ENCODE measurements at regions not wholly inside any gene's neighbourhood (a gene's known extent, or its start where the extent isn't known, plus 50 kb on each side); places are given as distances from the start of the nearest gene placed in this dataset.

DNA sequence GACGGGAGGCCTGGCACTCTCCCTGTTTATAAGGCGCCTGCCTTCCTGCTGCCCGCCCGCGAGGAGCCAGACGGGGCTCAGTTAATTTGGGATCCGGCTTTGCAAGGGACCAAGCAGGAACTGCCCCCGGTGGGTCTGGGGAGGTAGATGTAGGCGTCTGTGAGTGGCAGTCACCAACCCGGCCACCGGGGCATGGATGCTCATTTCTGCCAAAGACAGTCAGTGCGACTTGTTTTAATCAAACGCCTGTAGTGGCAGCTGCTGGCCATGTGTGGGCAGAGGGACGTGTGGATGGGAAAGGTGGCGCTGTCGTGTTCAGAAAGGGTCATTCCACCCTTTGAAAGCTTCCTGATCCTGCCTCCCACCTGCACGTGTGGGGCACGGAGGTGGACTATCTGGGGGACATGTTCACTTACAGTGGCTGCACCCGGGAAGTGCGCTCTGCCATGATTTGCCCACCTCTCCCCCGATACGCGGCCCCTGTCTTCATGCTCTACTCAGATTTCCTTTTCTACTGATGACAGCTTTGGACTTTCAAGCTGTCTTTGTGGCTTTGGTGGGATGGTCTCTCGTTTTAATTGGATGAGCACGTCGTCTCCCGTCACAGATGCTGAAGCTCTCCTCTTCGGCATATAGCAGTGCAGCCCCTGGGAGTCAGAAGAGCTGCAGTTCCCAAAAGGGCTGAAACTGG lies 60.3 kb upstream of the CIBAR2 start:
- H3K4me3 ChIP-seq = peak overlapping the region; percentile 76
- H3K27ac ChIP-seq = no peak overlapping the region
- H3K9ac ChIP-seq (ENCODE audit: insufficient read length) = peak overlapping the region; percentile 37
- no peaks in the 10 kb centered on the region for H3K36me3 ChIP-seq (ENCODE audit: insufficient read depth, low read length)
- no peak for DNase-seq (ENCODE audit: low read depth, low spot score)
- TF ChIP-seq EZH2 (IDR thresholded peaks at IDR 0.05) (no peak), FOXP2 (optimal IDR thresholded peaks at IDR 0.05; ENCODE audit: control extremely low read depth, extremely low read length, insufficient read depth) (no peak), POLR2AphosphoS5 (IDR thresholded peaks at IDR 0.05; ENCODE audit: borderline replicate concordance, low read depth, low read length) (no peak)
- H3K9me3 ChIP-seq (ENCODE audit: low read depth, low read length) = no peaks in the 10 kb centered on the region

DNA sequence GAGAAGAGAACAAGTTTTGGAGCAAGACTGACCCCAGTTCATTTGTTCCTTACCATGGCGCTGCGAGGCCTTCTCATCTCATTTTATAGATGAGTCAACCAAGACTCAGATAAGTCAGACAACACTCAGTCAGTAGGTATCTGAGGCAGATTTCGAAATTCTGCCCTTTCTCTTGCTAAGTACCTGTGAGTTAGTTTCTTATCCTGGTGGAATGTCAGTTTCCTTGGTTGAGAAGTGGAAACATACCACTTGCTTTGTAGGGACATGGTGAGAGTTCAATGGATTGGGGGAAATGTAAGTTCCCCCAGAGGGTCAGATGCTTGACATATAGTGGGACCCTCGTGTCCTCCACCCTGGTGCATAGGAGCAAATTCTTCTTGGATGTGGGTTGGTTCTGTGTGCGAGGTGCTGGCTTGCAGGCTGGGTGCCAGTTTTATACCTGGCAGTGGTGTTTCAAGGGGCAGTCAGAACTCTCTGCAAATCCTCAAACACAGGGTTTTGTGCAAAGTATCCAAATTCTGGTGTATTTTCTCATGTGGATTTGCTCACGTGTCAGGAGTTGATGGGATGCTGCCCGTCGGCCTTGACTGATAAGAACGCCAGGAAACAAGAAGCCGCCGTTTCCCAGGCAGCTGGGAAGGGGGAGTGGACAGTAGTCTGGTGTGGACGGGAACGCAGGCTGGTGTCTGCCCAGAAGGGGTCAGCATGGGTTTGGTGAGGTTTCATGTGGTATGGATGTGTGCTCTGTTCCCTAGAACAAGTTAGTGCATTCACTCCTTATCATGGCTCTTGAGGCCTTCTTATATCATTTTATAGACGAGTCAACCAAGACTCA lies 61.1 kb upstream of the CIBAR2 start:
- Histone ChIP-seq H3K4me3 (peak overlapping the region; percentile 76), H3K36me3 (ENCODE audit: insufficient read depth, low read length) (no peaks in the 10 kb centered on the region), H3K9me3 (ENCODE audit: low read depth, low read length) (no peaks in the 10 kb centered on the region), H3K27ac (0 out of 2 replicates have a peak overlapping the region, but pooled peaks have one; percentile 57), H3K9ac (ENCODE audit: insufficient read length) (no peak overlapping the region)
- DNase-seq (ENCODE audit: low read depth, low spot score) = no peak
- TF ChIP-seq POLR2AphosphoS5 (IDR thresholded peaks at IDR 0.05; ENCODE audit: borderline replicate concordance, low read depth, low read length) (no peak), FOXP2 (optimal IDR thresholded peaks at IDR 0.05; ENCODE audit: control extremely low read depth, extremely low read length, insufficient read depth) (no peak), EZH2 (IDR thresholded peaks at IDR 0.05) (no peak)

DNA sequence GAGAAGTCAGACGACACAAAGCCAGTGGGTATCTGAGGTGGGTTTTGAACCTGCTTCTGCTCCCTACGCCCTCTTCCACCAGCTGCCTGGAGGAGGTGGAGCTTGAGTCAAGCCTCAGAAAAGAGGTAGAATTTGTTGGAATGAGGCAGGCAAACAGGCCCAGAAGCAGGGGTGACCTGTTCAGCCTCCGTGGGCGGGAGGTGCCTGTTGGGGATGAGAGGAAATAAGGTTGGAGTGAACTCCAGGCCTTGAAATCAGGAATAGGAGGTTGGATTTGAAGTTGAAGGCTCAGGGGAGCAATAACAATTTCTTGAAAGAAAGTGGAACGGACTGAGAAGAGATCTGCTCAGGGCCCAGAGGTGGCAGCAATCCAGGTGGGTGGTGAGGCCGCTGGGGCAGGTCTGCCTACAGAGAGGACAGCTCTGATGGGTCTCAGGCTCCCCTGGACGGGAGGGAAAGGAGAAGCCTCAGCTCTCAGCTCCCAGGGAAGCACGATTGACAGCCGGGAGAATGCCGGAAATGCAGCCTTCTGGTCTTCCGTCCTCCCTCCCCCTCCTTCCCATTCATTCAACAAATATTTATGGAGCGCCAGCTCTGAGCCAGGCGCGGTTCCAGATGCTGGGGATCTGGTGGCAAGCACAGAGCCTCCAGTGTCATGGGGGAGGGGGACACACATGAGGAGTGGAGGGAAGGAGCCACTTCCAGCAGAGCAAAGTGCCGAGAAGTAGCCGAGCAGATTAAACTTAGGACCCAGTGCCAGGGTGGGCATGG lies 61.9 kb upstream of the CIBAR2 start:
- Histone ChIP-seq H3K9ac (ENCODE audit: insufficient read length) (no peak overlapping the region), H3K36me3 (ENCODE audit: insufficient read depth, low read length) (no peaks in the 10 kb centered on the region), H3K27ac (peak overlapping the region; percentile 64; the same call in 1 of the 2 replicates), H3K9me3 (ENCODE audit: low read depth, low read length) (no peaks in the 10 kb centered on the region), H3K4me3 (peak overlapping the region; percentile 69)
- no peak for DNase-seq (ENCODE audit: low read depth, low spot score)
- TF ChIP-seq POLR2AphosphoS5 (IDR thresholded peaks at IDR 0.05; ENCODE audit: borderline replicate concordance, low read depth, low read length) (no peak), EZH2 (IDR thresholded peaks at IDR 0.05) (no peak), FOXP2 (optimal IDR thresholded peaks at IDR 0.05; ENCODE audit: control extremely low read depth, extremely low read length, insufficient read depth) (no peak)

GRCh38 chr16:85174871-85175723 lies 62.8 kb upstream of the CIBAR2 start:
- no peak for DNase-seq (ENCODE audit: low read depth, low spot score)
- TF ChIP-seq EZH2 (IDR thresholded peaks at IDR 0.05) (no peak), FOXP2 (optimal IDR thresholded peaks at IDR 0.05; ENCODE audit: control extremely low read depth, extremely low read length, insufficient read depth) (no peak), POLR2AphosphoS5 (IDR thresholded peaks at IDR 0.05; ENCODE audit: borderline replicate concordance, low read depth, low read length) (no peak)
- Histone ChIP-seq H3K9me3 (ENCODE audit: low read depth, low read length) (no peaks in the 10 kb centered on the region), H3K27ac (peak overlapping the region; percentile 64; the same call in 1 of the 2 replicates), H3K9ac (ENCODE audit: insufficient read length) (no peak overlapping the region), H3K4me3 (peak overlapping the region; percentile 69), H3K36me3 (ENCODE audit: insufficient read depth, low read length) (no peaks in the 10 kb centered on the region)

- Histone ChIP-seq H3K9me3 (ENCODE audit: low read depth, low read length) (no peaks in the 10 kb centered on the region), H3K27ac (no peak overlapping the region), H3K4me3 (no peak overlapping the region), H3K9ac (ENCODE audit: insufficient read length) (no peak overlapping the region), H3K36me3 (ENCODE audit: insufficient read depth, low read length) (no peaks in the 10 kb centered on the region)
- TF ChIP-seq FOXP2 (optimal IDR thresholded peaks at IDR 0.05; ENCODE audit: control extremely low read depth, extremely low read length, insufficient read depth) (no peak), EZH2 (IDR thresholded peaks at IDR 0.05) (no peak), POLR2AphosphoS5 (IDR thresholded peaks at IDR 0.05; ENCODE audit: borderline replicate concordance, low read depth, low read length) (no peak)
- DNase-seq (ENCODE audit: low read depth, low spot score) = no peak
These were observed 63.5 kb upstream of the CIBAR2 start for GRCh38 chr16:85175724-85176233.

- no peak overlapping the region for H3K9ac ChIP-seq (ENCODE audit: insufficient read length)
- no peak overlapping the region for H3K27ac ChIP-seq
- DNase-seq (ENCODE audit: low read depth, low spot score) = no peak
- no peaks in the 10 kb centered on the region for H3K36me3 ChIP-seq (ENCODE audit: insufficient read depth, low read length)
- H3K9me3 ChIP-seq (ENCODE audit: low read depth, low read length) = no peaks in the 10 kb centered on the region
- H3K4me3 ChIP-seq = no peak overlapping the region
- TF ChIP-seq POLR2AphosphoS5 (IDR thresholded peaks at IDR 0.05; ENCODE audit: borderline replicate concordance, low read depth, low read length) (no peak), FOXP2 (optimal IDR thresholded peaks at IDR 0.05; ENCODE audit: control extremely low read depth, extremely low read length, insufficient read depth) (no peak), EZH2 (IDR thresholded peaks at IDR 0.05) (no peak)
These were observed 64.5 kb upstream of the CIBAR2 start for GRCh38 chr16:85176541-85177447.
